Lower leg skin (tissue), 3 donors: ENCODE measurements at regions not wholly inside any gene's neighbourhood (a gene's known extent, or its start where the extent isn't known, plus 50 kb on each side); places are given as distances from the start of the nearest gene placed in this dataset.

Experiments
- CTCF ChIP-seq, 3 donors: fragments of 450-650 bp; IDR thresholded peaks; one replicate each; pipeline ENCODE4 v1.5.1; 2016; ENCODE audit warnings: antibody characterized with exemption in 3 of 3, mild to moderate bottlenecking in 3 of 3, moderate library complexity in 2 of 3
- POLR2A ChIP-seq, 2 donors: fragments of 450-650 bp; IDR thresholded peaks; one replicate each; pipeline ENCODE4 v1.6.1; 2016 to 2017; ENCODE audit warnings: antibody characterized with exemption in 2 of 2, mild to moderate bottlenecking in 1 of 2, moderate library complexity in 1 of 2

GRCh38 chr11:120034176-120034875, 103.6 kb downstream of the TRIM29 start:
- TF ChIP-seq POLR2A (IDR thresholded peaks at IDR 0.05) (no peak), CTCF (IDR thresholded peaks at IDR 0.05) (no peak)
